AG04450 (cell line): ENCODE measurements at regions not wholly inside any gene's neighbourhood (a gene's known extent, or its start where the extent isn't known, plus 50 kb on each side); places are given as distances from the start of the nearest gene placed in this dataset.

ENCODE experiments used
- CTCF ChIA-PET: fragments of 300-600, 350-600 bp; formaldehyde crosslinking; extraction: SDS; loops from one replicate; lab custom pipeline; 2022; ENCODE audit warnings: antibody characterized with exemption, inconsistent platforms; lab: Charles Lee
- POLR2A ChIA-PET: fragments of 350-600 bp; formaldehyde crosslinking; extraction: SDS; loops from one replicate; lab custom pipeline; 2021; ENCODE audit warnings: antibody characterized with exemption, inconsistent platforms; lab: Yijun Ruan, JAX
- DNase-seq: peaks from one replicate; pipeline ENCODE4 v3.0.0-alpha.2; 2011; ENCODE audit warnings: low read depth, low spot score
- H3K27ac ChIP-seq: one replicate; pipeline ENCODE4 v1.5.1; 2012; ENCODE audit warnings: low read depth, low read length, control low read depth
- H3K27me3 ChIP-seq: one replicate; pipeline ENCODE4 v1.6.0; 2012; ENCODE audit warnings: low read length; ENCODE audit not compliant: control insufficient read depth, insufficient read depth
- H3K4me3 ChIP-seq: 2 replicates; pipeline ENCODE4 v1.5.1; 2011; ENCODE audit warnings: mild to moderate bottlenecking, low read depth, low read length, control low read depth
- H3K9me3 ChIP-seq: 2 replicates; pipeline ENCODE4 v1.5.1; 2012; ENCODE audit warnings: low read length; ENCODE audit not compliant: control insufficient read depth, insufficient read depth
- TF ChIP-seq, protein P1 (sequence below): IDR thresholded peaks from 2 replicates; pipeline ENCODE4 v1.5.1; 2011; ENCODE audit warnings: low read depth, low read length, control low read depth, inconsistent platforms

DNA sequence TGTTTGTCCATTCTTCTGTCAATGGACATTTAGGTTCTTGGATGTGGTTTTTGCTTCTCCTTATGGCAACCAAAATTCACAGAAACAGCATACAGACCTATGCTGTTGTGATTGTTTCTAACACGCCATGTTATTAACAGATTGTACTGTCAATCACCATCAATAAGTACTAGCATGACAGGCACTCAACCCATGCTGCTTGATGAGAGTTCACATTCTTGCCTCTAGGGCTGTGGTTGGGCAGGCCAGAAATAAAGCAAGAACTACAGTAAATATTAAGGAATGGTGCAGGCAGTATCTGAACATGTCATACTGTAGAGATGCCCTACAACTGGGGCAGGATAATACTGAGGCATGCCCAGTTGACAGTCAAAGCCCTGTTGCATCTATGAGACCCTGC is 171.2 kb upstream of the ZFHX3 start:
- Histone ChIP-seq H3K4me3 (no peak overlapping the region), H3K27ac (no peak overlapping the region), H3K9me3 (peaks cover 7% of the 10 kb centered on the region), H3K27me3 (no peaks in the 10 kb centered on the region)
- POLR2A ChIA-PET, result no interaction called here
- CTCF ChIA-PET, result no interaction called here
- TF ChIP-seq, protein P1, sequence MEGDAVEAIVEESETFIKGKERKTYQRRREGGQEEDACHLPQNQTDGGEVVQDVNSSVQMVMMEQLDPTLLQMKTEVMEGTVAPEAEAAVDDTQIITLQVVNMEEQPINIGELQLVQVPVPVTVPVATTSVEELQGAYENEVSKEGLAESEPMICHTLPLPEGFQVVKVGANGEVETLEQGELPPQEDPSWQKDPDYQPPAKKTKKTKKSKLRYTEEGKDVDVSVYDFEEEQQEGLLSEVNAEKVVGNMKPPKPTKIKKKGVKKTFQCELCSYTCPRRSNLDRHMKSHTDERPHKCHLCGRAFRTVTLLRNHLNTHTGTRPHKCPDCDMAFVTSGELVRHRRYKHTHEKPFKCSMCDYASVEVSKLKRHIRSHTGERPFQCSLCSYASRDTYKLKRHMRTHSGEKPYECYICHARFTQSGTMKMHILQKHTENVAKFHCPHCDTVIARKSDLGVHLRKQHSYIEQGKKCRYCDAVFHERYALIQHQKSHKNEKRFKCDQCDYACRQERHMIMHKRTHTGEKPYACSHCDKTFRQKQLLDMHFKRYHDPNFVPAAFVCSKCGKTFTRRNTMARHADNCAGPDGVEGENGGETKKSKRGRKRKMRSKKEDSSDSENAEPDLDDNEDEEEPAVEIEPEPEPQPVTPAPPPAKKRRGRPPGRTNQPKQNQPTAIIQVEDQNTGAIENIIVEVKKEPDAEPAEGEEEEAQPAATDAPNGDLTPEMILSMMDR, result peak; percentile 33
- DNase-seq, result no peak

- no peak overlapping the region for H3K4me3 ChIP-seq
- POLR2A ChIA-PET, result interaction anchor here (0.6 kb wide), 1 partner anchor 45 kb away, joined by 11 read pairs; no protein-coding TSS in a partner anchor
- no peak for DNase-seq
- no peak overlapping the region for H3K27ac ChIP-seq
- CTCF ChIA-PET, result interaction anchor here (1.7 to 1.9 kb wide), 2 partner anchors 8 to 384 kb away, joined by 5 read pairs; no protein-coding TSS in a partner anchor
- TF ChIP-seq, protein P1, result peak; percentile 19; the same call in 1 of the 2 replicates
- H3K27me3 ChIP-seq, result no peaks in the 10 kb centered on the region
- peaks cover 7% of the 10 kb centered on the region for H3K9me3 ChIP-seq
Measured at GRCh38 chr16:73217654-73218053, 169.7 kb upstream of the ZFHX3 start.

DNA sequence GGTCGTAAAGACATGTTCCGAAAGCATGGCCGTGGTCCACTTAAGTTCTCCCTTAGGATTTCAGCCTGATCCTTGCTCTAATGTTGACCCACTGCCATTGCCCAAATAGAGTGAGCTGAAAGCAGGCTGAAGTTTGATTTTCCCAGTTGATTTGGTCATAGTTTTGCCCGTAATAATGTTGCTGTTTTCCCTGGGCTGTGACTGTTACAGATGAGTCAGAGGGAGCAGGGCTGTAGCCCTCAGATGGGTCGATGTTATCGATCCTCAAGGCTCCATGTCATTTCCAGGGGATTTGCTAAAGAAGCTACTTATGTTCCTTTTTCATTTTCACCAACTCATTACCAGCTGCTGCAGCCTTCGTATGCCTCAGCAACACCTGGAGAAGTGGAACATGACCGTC is 169.0 kb upstream of the ZFHX3 start:
- TF ChIP-seq, protein P1, result no peak
- H3K4me3 ChIP-seq, result no peak overlapping the region
- H3K27ac ChIP-seq, result no peak overlapping the region
- ChIA-PET CTCF (interaction anchor here (1.7 to 1.9 kb wide), 2 partner anchors 9 to 384 kb away, joined by 5 read pairs; no protein-coding TSS in a partner anchor), POLR2A (interaction anchor here (0.5 to 0.6 kb wide), 2 partner anchors 30 to 44 kb away, joined by 4 to 11 read pairs; no protein-coding TSS in a partner anchor)
- DNase-seq, result no peak
- peaks cover 7% of the 10 kb centered on the region for H3K9me3 ChIP-seq
- no peaks in the 10 kb centered on the region for H3K27me3 ChIP-seq

GRCh38 chr16:73215678-73216377 is 167.9 kb upstream of the ZFHX3 start:
- TF ChIP-seq, protein P1, result no peak
- POLR2A ChIA-PET, result interaction anchor here (0.6 to 1.3 kb wide), 5 partner anchors 14 to 731 kb away, joined by 3 to 6 read pairs (median 4); no protein-coding TSS in a partner anchor
- CTCF ChIA-PET, result interaction anchor here (1.8 kb wide), 1 partner anchor 14 kb away, joined by 9 read pairs; no protein-coding TSS in a partner anchor
- Histone ChIP-seq H3K27me3 (no peaks in the 10 kb centered on the region), H3K4me3 (no peak overlapping the region), H3K9me3 (peaks cover 7% of the 10 kb centered on the region), H3K27ac (peak overlapping the region; percentile 50)
- no peak for DNase-seq
